ENCODE measurements at regions not wholly inside any gene's neighbourhood (a gene's known extent, or its start where the extent isn't known, plus 50 kb on each side); places are given as distances from the start of the nearest gene placed in this dataset.

GRCh38 chr16:52948946-52949345, 103.8 kb downstream of the CHD9NB start:
- no peaks in the 10 kb centered on the region for H4K20me1 ChIP-seq (replicated peaks in 1 of 2; ENCODE audit: control insufficient read depth in 1 of 2, insufficient read depth in 2 of 2, low read length in 2 of 2)
- H3K56ac ChIP-seq (replicated peaks; ENCODE audit: insufficient read length, low read depth, low read length): no peak overlapping the region
- no peaks in the 10 kb centered on the region for H3K9me3 ChIP-seq (ENCODE audit: insufficient read depth in 2 of 2, low read depth in 1 of 2, low read length in 1 of 2)
- no peak overlapping the region for H4K5ac ChIP-seq (ENCODE audit: insufficient read length, low read depth, low read length)
- no peaks in the 10 kb centered on the region; the same call in 1 of the 2 replicates for H3K23me2 ChIP-seq (ENCODE audit: low read depth, low read length)
- no peak overlapping the region for H4K8ac ChIP-seq (ENCODE audit: extremely low read depth, insufficient read depth, low read length)
- H3K9ac ChIP-seq (replicated peaks in 1 of 4; ENCODE audit: extremely low read depth in 1 of 4, low read depth in 3 of 4, low read length in 3 of 4): no peak overlapping the region
- H3K79me2 ChIP-seq (ENCODE audit: control insufficient read depth in 1 of 2, insufficient read depth in 2 of 2, low read length in 2 of 2): no peaks in the 10 kb centered on the region
- H2BK20ac ChIP-seq (ENCODE audit: low read length): no peak overlapping the region
- CTCF ChIA-PET (ENCODE audit: partially characterized antibody): no interaction called here
- H3K4ac ChIP-seq (replicated peaks; ENCODE audit: insufficient read length, low read depth, low read length): no peak overlapping the region
- no peaks in the 10 kb centered on the region for H3K79me1 ChIP-seq (ENCODE audit: low read depth, low read length)
- no peak overlapping the region for H2AK5ac ChIP-seq (ENCODE audit: low read depth, low read length)
- H3K36me3 ChIP-seq (ENCODE audit: control insufficient read depth in 2 of 4, insufficient read depth in 4 of 4, low read length in 3 of 4): no peaks in the 10 kb centered on the region
- no peak overlapping the region for H3K4me3 ChIP-seq (ENCODE audit: extremely low read depth in 1 of 4, insufficient read depth in 2 of 4, low read depth in 3 of 4, low read length in 4 of 4)
- no peak overlapping the region for H3K27ac ChIP-seq (ENCODE audit: low read depth, low read length)
- no peak overlapping the region for H3K4me2 ChIP-seq (ENCODE audit: insufficient read depth in 1 of 2, low read depth in 2 of 2, low read length in 2 of 2)
- H3K27me3 ChIP-seq (replicated peaks in 1 of 4; ENCODE audit: control insufficient read depth in 3 of 4, extremely low read depth in 1 of 4, insufficient read depth in 3 of 4, low read length in 3 of 4): peaks cover 0 to 2% (median 0%) of the 10 kb centered on the region in 4 experiments; a peak in 1 of 7 replicates
- no peak overlapping the region for H2AFZ ChIP-seq (ENCODE audit: low read length)
- no peak overlapping the region for H3K18ac ChIP-seq (ENCODE audit: extremely low read depth, low read length)
- no peak overlapping the region for H3K14ac ChIP-seq (ENCODE audit: insufficient read length)
- no peak overlapping the region for H4K91ac ChIP-seq (replicated peaks; ENCODE audit: insufficient read length, low read length)
- H2BK5ac ChIP-seq (ENCODE audit: low read depth, low read length): no peak overlapping the region
- no peak overlapping the region for H3K23ac ChIP-seq (ENCODE audit: insufficient read length)
- H3K4me1 ChIP-seq (replicated peaks in 1 of 4; ENCODE audit: control insufficient read depth in 3 of 4, insufficient read depth in 4 of 4, low read length in 3 of 4): no peaks in the 10 kb centered on the region; a peak in 1 of 7 replicates
- POLR2A ChIA-PET (ENCODE audit: partially characterized antibody): no interaction called here
- H2BK12ac ChIP-seq (ENCODE audit: low read depth, low read length): no peak overlapping the region
- no peak overlapping the region for H2BK15ac ChIP-seq (ENCODE audit: low read length)
- DNase-seq (ENCODE audit: low read depth in 1 of 2, low spot score in 2 of 2): no peak
- no peak for FAIRE-seq
- no peak overlapping the region for H2BK120ac ChIP-seq (replicated peaks; ENCODE audit: low read depth, low read length)
- WGBS, 2 experiments (ENCODE audit: extremely low coverage in 1 of 2, insufficient coverage in 1 of 2, insufficient read length in 1 of 2, insufficient replicate concordance in 2 of 2, low coverage in 1 of 2, low lambda C conversion rate in 2 of 2, missing lambda C conversion rate in 1 of 2): 90% methylated on average over 3 of the region's 3 CpGs; no CpG with 5 or more reads in 1 of the 2 experiments
- no peak for TF ChIP-seq GABPA (IDR thresholded peaks at IDR 0.05; ENCODE audit: borderline replicate concordance, insufficient read depth, low read length)
- TF ChIP-seq FOSL1 (IDR thresholded peaks at IDR 0.05; ENCODE audit: insufficient read depth, low read depth, low read length): no peak
- no peak for TF ChIP-seq TCF12 (IDR thresholded peaks at IDR 0.05; ENCODE audit: low read depth, low read length)
- TF ChIP-seq RXRA (IDR thresholded peaks at IDR 0.05; ENCODE audit: insufficient read depth, low read depth, low read length): no peak
